Adrenal gland (tissue), 5 donors: ENCODE measurements at regions not wholly inside any gene's neighbourhood (a gene's known extent, or its start where the extent isn't known, plus 50 kb on each side); places are given as distances from the start of the nearest gene placed in this dataset.

Experiments used
- CTCF ChIP-seq, 6 experiments: fragments of 450-650 bp in 4 of 6; fragments of 200-600 bp in 2 of 6; sonication (generic) in 1 of 6; IDR thresholded peaks; 1 replicate in 5 of 6; 2 replicates in 1 of 6; pipeline versions ENCODE4 v1.5.1 to v1.8.0; 2016 to 2021; ENCODE audit warnings: antibody characterized with exemption in 6 of 6, mild to moderate bottlenecking in 2 of 6, moderate library complexity in 1 of 6
- POLR2A ChIP-seq, 2 donors: fragments of 450-650 bp; IDR thresholded peaks; one replicate each; pipeline ENCODE4 v1.6.1; 2017; ENCODE audit warnings: antibody characterized with exemption in 2 of 2, mild to moderate bottlenecking in 2 of 2, moderate library complexity in 1 of 2
- donor health status: DM: no; HTN: no; CAD: no.

GRCh38 chr2:185921048-185921756, 182.6 kb downstream of the FSIP2 start:
- TF ChIP-seq CTCF (IDR thresholded peaks at IDR 0.05): no peak
- no peak for TF ChIP-seq POLR2A (IDR thresholded peaks at IDR 0.05)
